ENCODE measurements at regions not wholly inside any gene's neighbourhood (a gene's known extent, or its start where the extent isn't known, plus 50 kb on each side); places are given as distances from the start of the nearest gene placed in this dataset.

- TF ChIP-seq PCBP1 (IDR thresholded peaks at IDR 0.05; ENCODE audit: low read depth, low read length, poor library complexity, severe bottlenecking): no peak
- no peak for TF ChIP-seq POLR3G (IDR thresholded peaks at IDR 0.05; ENCODE audit: extremely low read depth, insufficient read length, insufficient replicate concordance)
- TF ChIP-seq SREBF2 (CRISPR knock-in tag; IDR thresholded peaks at IDR 0.05): no peak
- TF ChIP-seq ZFP1 (CRISPR knock-in tag; IDR thresholded peaks at IDR 0.05): no peak
- TF ChIP-seq USF1 (CRISPR knock-in tag; IDR thresholded peaks at IDR 0.05): no peak
These were observed 246.9 kb downstream of the NDUFA10 start (continued) for GRCh38 chr2:239778042-239778851.

GRCh38 chr2:239777219-239777618, 247.9 kb downstream of the NDUFA10 start:
- peaks cover 2 to 45% of the 10 kb centered on the region in 2 experiments; a peak in 2 of 5 replicates for H3K27me3 ChIP-seq (ENCODE audit: control insufficient read depth in 2 of 2, insufficient read depth in 2 of 2, low read length in 2 of 2)
- H3K4me1 ChIP-seq (replicated peaks in 1 of 2; ENCODE audit: control insufficient read depth in 2 of 2, insufficient read depth in 2 of 2, low read length in 2 of 2): no peaks in the 10 kb centered on the region
- in situ Hi-C loops (cut with MboI): no loop called here
- no peak for ATAC-seq
- H3K9me3 ChIP-seq (replicated peaks; ENCODE audit: control insufficient read depth, insufficient read depth, low read depth, low read length): no peaks in the 10 kb centered on the region
- H4K20me1 ChIP-seq (replicated peaks; ENCODE audit: control insufficient read depth, insufficient read depth, low read length): no peaks in the 10 kb centered on the region
- H3K79me2 ChIP-seq (ENCODE audit: control insufficient read depth, insufficient read depth, low read length): no peaks in the 10 kb centered on the region
- no peak overlapping the region for H2AFZ ChIP-seq (ENCODE audit: low read depth, low read length)
- no peak for FAIRE-seq
- no peak overlapping the region for H3K4me2 ChIP-seq (ENCODE audit: insufficient read depth, low read length)
- BruUV-seq (replicated peaks): no TSS peak
- 0% methylated on average over 5 of the region's 11 CpGs for WGBS (ENCODE audit: insufficient coverage, low coverage, missing lambda C conversion rate)
- no peak overlapping the region for H3K27ac ChIP-seq (ENCODE audit: extremely low read depth, low read depth, low read length)
- no peak for DNase-seq (ENCODE audit: extremely low read depth in 1 of 4, low spot score in 3 of 4)
- no peak overlapping the region for H3K9ac ChIP-seq (ENCODE audit: insufficient read depth in 1 of 2, low read depth in 2 of 2, low read length in 2 of 2)
- no peak overlapping the region for H3K4me3 ChIP-seq
- no peaks in the 10 kb centered on the region for H3K9me1 ChIP-seq (ENCODE audit: control insufficient read depth, insufficient read depth, low read length)
- ChIA-PET CTCF (ENCODE audit: low intra/inter-chr PET ratio) (no interaction called here), POLR2A (interaction anchor here (0.6 kb wide), 1 partner anchor 26 kb away, joined by 3 read pairs; no protein-coding TSS in a partner anchor)
- no peaks in the 10 kb centered on the region for H3K36me3 ChIP-seq (ENCODE audit: control insufficient read depth, insufficient read depth, low read length)
- intact Hi-C loops (cut with micrococcal nuclease): no loop called here
- TF ChIP-seq MTA2 (IDR thresholded peaks at IDR 0.05; ENCODE audit: low read depth): no peak
- TF ChIP-seq KHSRP (IDR thresholded peaks at IDR 0.05): no peak
- no peak for TF ChIP-seq HOMEZ (CRISPR knock-in tag; IDR thresholded peaks at IDR 0.05)
- TF ChIP-seq GABPA (tag; conservative IDR thresholded peaks at IDR 0.05; ENCODE audit: low read depth): no peak
- TF ChIP-seq ZNF740 (CRISPR knock-in tag; IDR thresholded peaks at IDR 0.05): no peak
- no peak for TF ChIP-seq ZNF740 (tag; IDR thresholded peaks at IDR 0.05)
- TF ChIP-seq ZNF644 (tag; IDR thresholded peaks at IDR 0.05; ENCODE audit: low read depth): no peak
